AG04450 (cell line): ENCODE measurements at regions not wholly inside any gene's neighbourhood (a gene's known extent, or its start where the extent isn't known, plus 50 kb on each side); places are given as distances from the start of the nearest gene placed in this dataset.

Source experiments
- CTCF ChIA-PET: fragments of 300-600, 350-600 bp; formaldehyde crosslinking; extraction: SDS; loops from one replicate; lab custom pipeline; 2022; ENCODE audit warnings: antibody characterized with exemption, inconsistent platforms; lab: Charles Lee
- POLR2A ChIA-PET: fragments of 350-600 bp; formaldehyde crosslinking; extraction: SDS; loops from one replicate; lab custom pipeline; 2021; ENCODE audit warnings: antibody characterized with exemption, inconsistent platforms; lab: Yijun Ruan, JAX
- DNase-seq: peaks from one replicate; pipeline ENCODE4 v3.0.0-alpha.2; 2011; ENCODE audit warnings: low read depth, low spot score
- H3K27ac ChIP-seq: one replicate; pipeline ENCODE4 v1.5.1; 2012; ENCODE audit warnings: low read depth, low read length, control low read depth
- H3K27me3 ChIP-seq: one replicate; pipeline ENCODE4 v1.6.0; 2012; ENCODE audit warnings: low read length; ENCODE audit not compliant: control insufficient read depth, insufficient read depth
- H3K4me3 ChIP-seq: 2 replicates; pipeline ENCODE4 v1.5.1; 2011; ENCODE audit warnings: mild to moderate bottlenecking, low read depth, low read length, control low read depth
- H3K9me3 ChIP-seq: 2 replicates; pipeline ENCODE4 v1.5.1; 2012; ENCODE audit warnings: low read length; ENCODE audit not compliant: control insufficient read depth, insufficient read depth
- CTCF ChIP-seq: IDR thresholded peaks from 2 replicates; pipeline ENCODE4 v1.5.1; 2011; ENCODE audit warnings: low read depth, low read length, control low read depth, inconsistent platforms

GRCh38 chr21:25199944-25200343 is 407.3 kb downstream of the MRPL39 start:
- no peak overlapping the region for H3K27ac ChIP-seq
- DNase-seq: no peak
- no peaks in the 10 kb centered on the region for H3K27me3 ChIP-seq
- H3K9me3 ChIP-seq: no peaks in the 10 kb centered on the region
- ChIA-PET POLR2A (no interaction called here), CTCF (no interaction called here)
- no peak overlapping the region for H3K4me3 ChIP-seq
- TF ChIP-seq CTCF: no peak

GRCh38 chr21:25191141-25191540 is 416.1 kb downstream of the MRPL39 start:
- H3K4me3 ChIP-seq: no peak overlapping the region
- no peak for DNase-seq
- POLR2A ChIA-PET: no interaction called here
- CTCF ChIA-PET: no interaction called here
- no peaks in the 10 kb centered on the region for H3K9me3 ChIP-seq
- H3K27me3 ChIP-seq: no peaks in the 10 kb centered on the region
- no peak overlapping the region for H3K27ac ChIP-seq
- no peak for TF ChIP-seq CTCF

GRCh38 chr21:25189497-25189896 is 417.8 kb downstream of the MRPL39 start:
- Histone ChIP-seq H3K4me3 (no peak overlapping the region), H3K9me3 (no peaks in the 10 kb centered on the region), H3K27ac (no peak overlapping the region), H3K27me3 (no peaks in the 10 kb centered on the region)
- no peak for TF ChIP-seq CTCF
- no peak for DNase-seq
- ChIA-PET POLR2A (no interaction called here), CTCF (no interaction called here)

GRCh38 chr21:25188677-25189079 is 418.6 kb downstream of the MRPL39 start:
- H3K27ac ChIP-seq: no peak overlapping the region
- no peaks in the 10 kb centered on the region for H3K9me3 ChIP-seq
- POLR2A ChIA-PET: no interaction called here
- no peaks in the 10 kb centered on the region for H3K27me3 ChIP-seq
- no peak for TF ChIP-seq CTCF
- CTCF ChIA-PET: no interaction called here
- H3K4me3 ChIP-seq: no peak overlapping the region
- no peak for DNase-seq

GRCh38 chr21:25186273-25186672 is 421.0 kb downstream of the MRPL39 start:
- no peak for DNase-seq
- H3K9me3 ChIP-seq: no peaks in the 10 kb centered on the region
- ChIA-PET POLR2A (no interaction called here), CTCF (no interaction called here)
- H3K27me3 ChIP-seq: no peaks in the 10 kb centered on the region
- TF ChIP-seq CTCF: no peak
- no peak overlapping the region for H3K27ac ChIP-seq
- no peak overlapping the region for H3K4me3 ChIP-seq
